HPDE6-E6E7 (cell line): ENCODE measurements at regions not wholly inside any gene's neighbourhood (a gene's known extent, or its start where the extent isn't known, plus 50 kb on each side); places are given as distances from the start of the nearest gene placed in this dataset.

Source experiments
- DNase-seq: peaks from one replicate; pipeline ENCODE4 v3.0.0; 2011; ENCODE audit warnings: missing footprints; ENCODE audit errors: extremely low spot score

GRCh38 chr7:21086688-21087087 is 300.0 kb upstream of the SP8 start:
- no peak for DNase-seq

DNA sequence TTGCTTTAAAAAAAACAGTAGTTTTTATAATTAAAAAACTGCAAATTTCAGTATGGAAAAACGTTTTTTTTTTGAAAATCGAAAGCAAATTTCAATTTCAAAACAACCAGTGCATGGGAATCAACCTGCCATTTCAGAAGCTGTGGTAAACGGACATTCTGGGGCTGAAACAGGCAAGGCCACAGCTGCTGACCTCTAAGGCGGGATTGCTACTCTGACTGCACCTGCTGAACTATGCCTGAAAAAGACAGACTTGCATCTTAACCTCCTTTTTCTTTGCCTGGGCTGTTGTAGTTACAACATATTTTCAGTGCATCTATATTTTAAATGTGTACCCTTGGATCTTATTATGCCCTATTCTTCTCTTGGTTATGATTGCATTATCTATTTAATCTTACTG is 303.0 kb upstream of the SP8 start:
- no peak for DNase-seq

DNA sequence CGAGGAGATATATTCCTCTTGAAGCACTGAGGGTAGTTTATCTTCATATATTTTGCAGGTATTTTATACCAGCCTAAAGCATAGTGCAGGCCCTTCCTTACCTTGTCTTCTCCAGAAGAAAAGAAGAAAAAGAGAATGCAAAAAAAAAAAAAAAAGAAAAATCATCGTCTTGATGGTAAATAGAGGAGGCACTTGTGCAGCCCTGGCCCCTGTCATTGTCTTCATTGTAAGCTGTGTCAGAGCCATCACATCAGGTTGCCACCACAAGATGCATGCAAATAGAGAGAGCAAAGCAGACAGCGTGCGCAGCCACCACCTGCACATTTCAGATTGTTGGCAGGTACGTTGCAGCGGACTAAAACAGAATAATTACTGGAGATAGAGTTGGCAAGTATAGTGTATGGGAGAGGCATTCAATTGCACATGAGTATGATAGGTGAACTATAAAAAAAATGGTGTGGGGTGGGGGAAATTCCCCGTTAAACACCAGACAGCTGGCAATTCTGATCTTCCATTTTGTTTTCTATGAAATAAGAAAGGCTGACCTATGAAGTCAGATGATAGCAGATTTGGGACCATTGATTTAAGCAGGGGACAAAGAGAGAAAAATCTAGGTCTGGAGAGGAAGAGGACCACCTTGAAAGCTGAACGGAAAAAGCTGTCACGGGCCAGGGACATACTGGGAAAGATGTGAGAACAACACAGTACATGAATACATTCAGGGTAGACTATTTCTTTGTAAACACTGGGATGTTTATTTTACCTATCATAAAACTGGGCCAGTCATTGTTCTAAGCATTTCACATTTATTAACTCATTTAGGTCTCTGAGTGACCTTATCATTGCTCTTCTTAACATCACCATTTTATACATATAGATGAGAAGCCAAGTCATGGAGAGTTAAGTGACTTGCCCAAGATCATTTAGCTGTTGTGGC is 306.3 kb upstream of the SP8 start:
- no peak for DNase-seq

GRCh38 chr7:21094589-21094988 is 307.9 kb upstream of the SP8 start:
- no peak for DNase-seq

GRCh38 chr7:21099432-21099831 is 312.7 kb upstream of the SP8 start:
- no peak for DNase-seq

DNA sequence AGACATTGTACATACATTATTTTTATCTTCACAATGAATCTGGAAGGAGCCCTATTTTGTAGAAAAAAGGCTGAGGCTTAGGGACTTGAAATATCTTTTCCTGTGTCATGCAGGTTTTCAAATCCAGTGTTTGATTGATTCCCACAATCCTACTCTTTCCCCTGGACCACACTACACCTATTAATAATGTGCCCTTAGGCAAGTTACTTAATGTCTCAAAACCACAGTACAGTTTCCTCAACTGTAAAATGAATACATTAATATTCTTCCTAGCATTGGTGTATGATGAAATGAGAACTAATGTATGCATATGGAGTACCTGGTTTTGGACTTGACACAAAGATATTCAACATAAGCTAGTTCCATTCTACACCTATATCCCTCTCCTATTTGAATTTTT is 313.3 kb upstream of the SP8 start:
- DNase-seq, result no peak

DNA sequence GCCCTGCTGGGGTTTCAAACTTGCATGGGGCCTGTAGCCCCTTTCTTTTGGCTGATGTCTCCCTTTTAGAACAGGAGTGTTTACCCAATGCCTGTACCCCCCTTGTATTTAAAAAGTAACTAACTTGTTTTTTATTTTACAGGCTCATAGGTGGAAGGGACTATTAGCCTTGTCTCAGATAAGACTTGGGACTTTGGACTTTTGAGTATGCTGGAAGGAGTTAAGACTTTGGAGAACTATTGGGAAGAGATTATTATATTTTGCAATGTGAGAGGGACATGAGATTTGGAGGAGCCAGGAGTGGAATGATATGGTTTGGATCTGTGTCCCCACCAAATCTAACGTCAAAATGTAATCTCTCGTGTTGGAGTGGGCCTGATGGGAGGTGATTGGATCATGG is 314.9 kb upstream of the SP8 start:
- DNase-seq, result no peak

GRCh38 chr7:21103426-21104123 is 316.9 kb upstream of the SP8 start:
- DNase-seq, result no peak

DNA sequence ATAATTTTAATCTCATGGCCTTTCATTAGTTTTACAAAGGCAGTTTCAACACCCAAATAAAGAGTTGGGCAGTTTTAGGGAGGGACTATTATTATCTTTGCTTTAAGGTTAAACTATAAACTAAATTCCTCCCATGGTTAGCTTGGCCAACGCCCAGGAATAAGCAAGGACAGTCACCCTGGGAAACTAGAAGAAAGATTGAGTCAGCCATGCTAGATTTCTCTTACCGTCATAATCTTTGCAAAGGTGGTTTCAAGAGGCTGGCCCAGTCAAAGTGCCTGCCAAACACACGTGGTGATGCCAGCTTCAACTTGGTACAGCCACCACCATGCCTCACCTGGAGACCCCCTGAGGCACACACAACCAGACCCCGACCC is 317.4 kb upstream of the SP8 start:
- no peak for DNase-seq

GRCh38 chr7:21106296-21106732 is 319.6 kb upstream of the SP8 start:
- no peak for DNase-seq

- no peak for DNase-seq
These were observed 320.4 kb upstream of the SP8 start for GRCh38 chr7:21107101-21107500.

GRCh38 chr7:21108182-21108581 is 319.7 kb upstream of the SP4 start:
- DNase-seq, result no peak

GRCh38 chr7:21113609-21114415 is 314.1 kb upstream of the SP4 start:
- no peak for DNase-seq

- no peak for DNase-seq
These were observed 304.3 kb upstream of the SP4 start for GRCh38 chr7:21123586-21123985.

DNA sequence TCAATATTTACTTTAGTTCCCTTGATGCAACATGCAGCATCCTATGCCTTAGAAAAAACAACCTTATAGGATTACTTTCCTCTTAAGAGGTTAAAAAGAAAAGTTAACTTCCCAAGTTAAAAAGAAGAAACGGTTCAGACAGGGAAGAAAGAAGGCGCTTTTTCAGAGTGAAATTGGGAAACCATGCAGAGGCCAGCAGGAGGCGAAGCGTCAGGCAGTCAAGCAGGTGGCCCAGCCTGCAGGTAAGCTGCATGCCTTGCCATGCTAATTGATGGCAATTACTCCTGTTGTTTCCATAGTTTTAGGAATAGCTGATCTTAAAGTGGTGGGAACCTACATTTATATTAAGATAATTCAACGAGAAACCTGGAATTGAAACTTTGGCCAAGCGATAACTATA is 302.6 kb upstream of the SP4 start:
- DNase-seq, result no peak

DNA sequence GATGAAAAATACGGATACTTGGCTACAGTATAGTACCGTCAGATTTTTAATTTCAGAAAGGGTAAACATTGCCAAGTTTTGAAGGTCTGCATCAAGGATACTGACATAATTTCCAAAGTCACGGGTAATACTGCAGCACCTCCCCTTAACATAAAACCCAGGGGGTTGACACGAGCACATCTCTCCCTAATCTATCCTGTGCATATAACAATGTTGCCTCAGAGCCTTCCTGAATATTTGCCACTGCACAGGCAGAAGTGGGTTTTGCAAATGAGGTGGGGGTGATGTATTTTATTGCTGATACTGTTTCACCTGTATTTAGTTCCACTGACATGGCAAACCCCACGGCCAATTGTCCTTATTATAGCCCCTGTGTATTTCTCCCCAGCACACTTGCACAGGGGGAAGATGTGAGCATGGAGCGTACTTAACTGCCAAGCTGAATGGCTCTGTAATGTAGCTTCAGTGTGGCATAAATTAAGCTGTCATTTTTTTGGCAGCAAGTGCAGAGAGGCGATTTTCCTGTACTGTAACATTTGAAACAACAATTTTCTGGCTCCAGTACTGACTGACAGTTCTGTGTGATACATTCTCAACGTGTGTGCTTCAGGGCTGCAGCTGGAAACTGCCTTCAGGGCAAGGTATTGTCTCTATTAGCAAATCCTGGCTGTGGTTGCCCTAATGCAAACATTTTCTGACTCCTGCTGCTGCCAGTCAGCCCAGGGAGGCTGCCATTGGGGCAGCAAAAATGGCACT is 299.6 kb upstream of the SP4 start:
- DNase-seq, result no peak

GRCh38 chr7:21131897-21132296 is 296.0 kb upstream of the SP4 start:
- DNase-seq, result no peak

- no peak for DNase-seq
These were observed 293.3 kb upstream of the SP4 start for GRCh38 chr7:21134631-21135030.

DNA sequence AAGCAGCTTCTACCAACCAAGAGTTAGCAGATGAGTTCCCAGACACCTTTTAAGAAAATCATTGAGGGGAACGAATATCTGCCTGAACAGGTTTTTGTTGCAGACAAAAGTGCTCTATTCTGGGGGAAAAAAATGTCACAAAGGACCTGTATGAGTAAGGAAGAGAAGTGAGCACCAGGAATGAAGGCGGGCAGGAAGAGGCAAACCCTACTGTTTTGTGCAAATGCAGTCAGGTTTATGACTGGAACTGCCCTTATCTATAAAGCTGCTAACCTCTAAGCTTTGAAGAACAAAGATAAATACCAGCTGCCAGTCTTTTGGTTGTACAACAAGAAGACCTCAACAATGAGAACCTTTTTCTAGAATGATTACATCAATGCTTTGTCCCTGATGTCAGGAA is 292.4 kb upstream of the SP4 start:
- no peak for DNase-seq

DNA sequence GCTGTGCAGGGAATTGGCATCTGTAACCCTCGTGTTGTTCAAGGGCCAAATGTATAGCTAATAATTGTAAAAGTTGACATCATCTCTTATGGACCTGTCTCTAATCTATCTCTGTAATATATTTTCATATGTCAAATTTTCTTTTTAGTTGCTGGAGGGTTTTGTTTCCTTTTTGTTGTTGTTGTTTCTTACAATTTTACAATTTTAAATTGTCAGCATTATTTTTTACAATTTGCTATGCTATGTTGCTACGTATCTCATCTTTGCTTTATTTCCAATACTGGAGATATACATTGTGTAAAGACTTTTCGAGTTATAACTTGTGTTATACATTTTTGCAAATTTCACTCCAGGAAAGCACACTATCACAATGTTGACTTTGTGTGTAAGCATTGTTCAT is 290.2 kb upstream of the SP4 start:
- DNase-seq, result no peak

DNA sequence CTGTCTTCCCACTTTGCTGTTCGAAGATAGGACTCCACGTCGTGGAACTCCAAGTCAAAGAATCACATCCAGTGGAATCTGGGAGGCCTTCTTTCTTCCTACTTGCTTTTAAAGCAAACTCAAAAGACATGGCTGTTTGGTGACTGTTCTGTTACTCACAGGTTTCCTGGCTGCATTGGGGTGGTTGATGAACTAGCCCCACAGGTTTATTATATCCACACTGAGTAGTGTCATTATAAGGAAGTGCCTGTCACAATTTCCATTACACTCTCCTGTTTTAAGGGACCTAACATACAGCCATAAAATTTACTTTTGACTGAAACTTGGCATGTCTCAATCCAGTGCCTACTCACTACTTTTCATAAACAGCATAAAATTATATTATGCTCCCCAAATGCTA is 287.3 kb upstream of the SP4 start:
- peak; percentile 19 for DNase-seq

- DNase-seq, result no peak
These were observed 286.4 kb upstream of the SP4 start for GRCh38 chr7:21141476-21141875.
